Left ventricle myocardium inferior (tissue), 1 donor: ENCODE measurements at regions not wholly inside any gene's neighbourhood (a gene's known extent, or its start where the extent isn't known, plus 50 kb on each side); places are given as distances from the start of the nearest gene placed in this dataset.

Source experiments
- DNase-seq: peaks from one replicate; pipeline ENCODE4 v3.0.0-alpha.2; 2020
- H3K27ac ChIP-seq: fragments of 200-600 bp; replicated peaks from 2 replicates; pipeline ENCODE4 v1.8.0; 2021
- H3K27me3 ChIP-seq: fragments of 200-600 bp; 2 replicates; pipeline ENCODE4 v1.8.0; 2021; ENCODE audit warnings: low read depth
- H3K36me3 ChIP-seq: fragments of 200-600 bp; 2 replicates; pipeline ENCODE4 v1.8.0; 2021
- H3K4me1 ChIP-seq: fragments of 200-600 bp; 2 replicates; pipeline ENCODE4 v1.8.0; 2021
- H3K4me3 ChIP-seq: fragments of 200-600 bp; 2 replicates; pipeline ENCODE4 v1.8.0; 2021; ENCODE audit warnings: mild to moderate bottlenecking, moderate library complexity
- H3K9me3 ChIP-seq: fragments of 200-600 bp; replicated peaks from 2 replicates; pipeline ENCODE4 v1.8.0; 2021
- intact Hi-C: fragments of 100-400 bp; cut with micrococcal nuclease; formaldehyde crosslinking; loops from one replicate; pipeline ENCODE4 v1.11.0; 2022
- TF ChIP-seq, protein P1 (sequence below): fragments of 200-600 bp; IDR thresholded peaks from 2 replicates; pipeline ENCODE4 v1.8.0; 2021; ENCODE audit warnings: antibody characterized with exemption, mild to moderate bottlenecking, borderline replicate concordance
- donor health status: DM: no; HTN: yes; CAD: no; lungs with severe emphysema.

DNA sequence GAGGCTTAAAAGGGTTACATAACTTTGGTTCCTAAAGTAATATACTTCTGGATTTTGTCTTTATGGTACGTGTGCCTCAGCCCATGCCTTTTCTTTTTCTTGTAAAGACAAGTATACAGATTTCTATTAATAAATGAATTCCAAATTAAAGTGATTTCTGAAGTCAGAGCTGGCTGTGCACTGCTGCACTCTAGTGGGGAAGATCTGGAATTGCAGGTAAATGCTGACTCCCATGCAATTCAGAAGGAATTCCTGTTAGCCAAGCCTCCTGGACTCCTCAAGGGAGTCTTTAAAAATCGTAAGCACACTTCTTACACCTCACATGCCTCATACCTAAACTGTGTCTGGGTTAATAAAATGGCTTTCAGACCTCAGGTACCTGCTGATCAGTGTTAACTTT, 118.4 kb upstream of the SLC7A1 start:
- Histone ChIP-seq H3K27ac (no peak overlapping the region), H3K36me3 (no peaks in the 10 kb centered on the region), H3K4me1 (no peaks in the 10 kb centered on the region), H3K27me3 (peaks cover 29% of the 10 kb centered on the region), H3K4me3 (no peak overlapping the region), H3K9me3 (peaks cover 17% of the 10 kb centered on the region)
- intact Hi-C loops = no loop called here
- DNase-seq = no peak
- TF ChIP-seq, protein P1, sequence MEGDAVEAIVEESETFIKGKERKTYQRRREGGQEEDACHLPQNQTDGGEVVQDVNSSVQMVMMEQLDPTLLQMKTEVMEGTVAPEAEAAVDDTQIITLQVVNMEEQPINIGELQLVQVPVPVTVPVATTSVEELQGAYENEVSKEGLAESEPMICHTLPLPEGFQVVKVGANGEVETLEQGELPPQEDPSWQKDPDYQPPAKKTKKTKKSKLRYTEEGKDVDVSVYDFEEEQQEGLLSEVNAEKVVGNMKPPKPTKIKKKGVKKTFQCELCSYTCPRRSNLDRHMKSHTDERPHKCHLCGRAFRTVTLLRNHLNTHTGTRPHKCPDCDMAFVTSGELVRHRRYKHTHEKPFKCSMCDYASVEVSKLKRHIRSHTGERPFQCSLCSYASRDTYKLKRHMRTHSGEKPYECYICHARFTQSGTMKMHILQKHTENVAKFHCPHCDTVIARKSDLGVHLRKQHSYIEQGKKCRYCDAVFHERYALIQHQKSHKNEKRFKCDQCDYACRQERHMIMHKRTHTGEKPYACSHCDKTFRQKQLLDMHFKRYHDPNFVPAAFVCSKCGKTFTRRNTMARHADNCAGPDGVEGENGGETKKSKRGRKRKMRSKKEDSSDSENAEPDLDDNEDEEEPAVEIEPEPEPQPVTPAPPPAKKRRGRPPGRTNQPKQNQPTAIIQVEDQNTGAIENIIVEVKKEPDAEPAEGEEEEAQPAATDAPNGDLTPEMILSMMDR = no peak

GRCh38 chr13:29711776-29712175, 116.3 kb upstream of the SLC7A1 start:
- intact Hi-C loops = no loop called here
- Histone ChIP-seq H3K4me1 (no peaks in the 10 kb centered on the region), H3K27me3 (peaks cover 29% of the 10 kb centered on the region), H3K4me3 (no peak overlapping the region), H3K36me3 (no peaks in the 10 kb centered on the region), H3K27ac (no peak overlapping the region), H3K9me3 (peaks cover 17% of the 10 kb centered on the region)
- DNase-seq = no peak
- TF ChIP-seq, protein P1 = no peak

GRCh38 chr13:29710511-29710910, 115.0 kb upstream of the SLC7A1 start:
- Histone ChIP-seq H3K9me3 (peaks cover 17% of the 10 kb centered on the region), H3K4me1 (no peaks in the 10 kb centered on the region), H3K36me3 (no peaks in the 10 kb centered on the region), H3K27ac (no peak overlapping the region), H3K4me3 (no peak overlapping the region), H3K27me3 (peaks cover 29% of the 10 kb centered on the region)
- TF ChIP-seq, protein P1 = no peak
- DNase-seq = no peak
- intact Hi-C loops = no loop called here

- peaks cover 7% of the 10 kb centered on the region for H3K4me1 ChIP-seq
- no peak overlapping the region for H3K27ac ChIP-seq
- peaks cover 25% of the 10 kb centered on the region for H3K27me3 ChIP-seq
- H3K36me3 ChIP-seq = no peaks in the 10 kb centered on the region
- no peak for DNase-seq
- peaks cover 15% of the 10 kb centered on the region for H3K9me3 ChIP-seq
- intact Hi-C loops = loop anchor here (10.0 kb wide), 1 partner anchor 195 kb away; no protein-coding TSS in a partner anchor
- TF ChIP-seq, protein P1 = no peak
- H3K4me3 ChIP-seq = no peak overlapping the region
Observed at GRCh38 chr13:29709407-29710069, 114.0 kb upstream of the SLC7A1 start.

DNA sequence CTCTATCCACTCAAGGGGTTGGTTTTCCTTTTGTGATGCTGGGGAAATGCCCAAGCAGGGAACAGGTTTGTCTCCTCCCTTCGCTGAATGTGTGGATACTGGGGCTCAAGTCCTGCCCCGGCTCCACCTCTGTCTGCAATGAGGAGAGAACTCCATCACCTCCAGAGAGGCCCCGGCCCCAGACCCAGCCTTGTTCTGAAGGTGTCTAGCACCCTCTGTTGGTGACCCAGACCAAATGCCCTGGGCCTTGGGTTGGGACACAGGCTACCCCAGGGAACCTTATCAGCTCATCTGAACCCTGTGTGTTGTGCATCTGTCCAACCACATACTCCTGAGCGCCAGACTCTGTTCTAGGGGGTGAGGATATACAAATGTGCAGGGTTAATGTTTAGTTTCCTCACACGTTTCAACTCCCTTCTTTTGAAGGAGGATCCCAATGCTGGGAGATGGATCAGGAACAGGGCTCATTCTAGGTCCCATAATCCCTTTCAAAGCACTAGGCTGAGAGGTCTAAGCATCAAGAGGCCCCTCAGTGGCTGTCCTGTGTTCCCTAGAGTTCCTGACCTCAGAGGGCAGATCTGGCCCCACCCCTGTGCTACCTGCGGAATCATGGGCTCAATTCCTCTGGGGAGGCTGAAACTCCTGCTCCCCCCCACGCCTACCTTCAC, 112.5 kb upstream of the SLC7A1 start:
- Histone ChIP-seq H3K36me3 (no peaks in the 10 kb centered on the region), H3K27me3 (peaks cover 10% of the 10 kb centered on the region), H3K4me3 (no peak overlapping the region), H3K27ac (no peak overlapping the region), H3K4me1 (peaks cover 16% of the 10 kb centered on the region), H3K9me3 (no peaks in the 10 kb centered on the region)
- TF ChIP-seq, protein P1 = peak; percentile 64
- DNase-seq = no peak
- intact Hi-C loops = loop anchor here (10.0 kb wide), 1 partner anchor 193 kb away; no protein-coding TSS in a partner anchor
